ENCODE measurements at regions not wholly inside any gene's neighbourhood (a gene's known extent, or its start where the extent isn't known, plus 50 kb on each side); places are given as distances from the start of the nearest gene placed in this dataset.
"Not testable (repeated sequence)": the region's sequence is repeated elsewhere in the genome, so short reads cannot be mapped to it uniquely, and the experiment has no call there.

GRCh38 chr14:71424941-71425340, 507.3 kb upstream of the RGS6 start:
- DNase-seq (ENCODE audit: low read depth in 3 of 3, low spot score in 1 of 3) = no peak

GRCh38 chr14:71426001-71426400, 506.2 kb upstream of the RGS6 start:
- DNase-seq (ENCODE audit: low read depth in 3 of 3, low spot score in 1 of 3) = no peak

GRCh38 chr14:71429902-71430301, 502.3 kb upstream of the RGS6 start:
- DNase-seq (ENCODE audit: low read depth in 3 of 3, low spot score in 1 of 3) = no peak

GRCh38 chr14:71430321-71430677, 501.9 kb upstream of the RGS6 start:
- no peak for DNase-seq (ENCODE audit: low read depth in 3 of 3, low spot score in 1 of 3)

- DNase-seq (ENCODE audit: low read depth in 3 of 3, low spot score in 1 of 3) = no peak
Observed at GRCh38 chr14:71430678-71431376, 501.4 kb upstream of the RGS6 start.

GRCh38 chr14:71432334-71433110, 499.7 kb upstream of the RGS6 start:
- no peak for DNase-seq (ENCODE audit: low read depth in 3 of 3, low spot score in 1 of 3)

GRCh38 chr14:71433303-71433702, 498.9 kb upstream of the RGS6 start:
- no peak for DNase-seq (ENCODE audit: low read depth in 3 of 3, low spot score in 1 of 3)

GRCh38 chr14:71435641-71436040, 496.6 kb upstream of the RGS6 start:
- not testable (repeated sequence) for DNase-seq (ENCODE audit: low read depth in 3 of 3, low spot score in 1 of 3)

GRCh38 chr14:71437870-71438269, 494.4 kb upstream of the RGS6 start:
- DNase-seq (ENCODE audit: low read depth in 3 of 3, low spot score in 1 of 3) = no peak

GRCh38 chr14:71438684-71439083, 493.5 kb upstream of the RGS6 start:
- DNase-seq (ENCODE audit: low read depth in 3 of 3, low spot score in 1 of 3) = no peak

- no peak for DNase-seq (ENCODE audit: low read depth in 3 of 3, low spot score in 1 of 3)
Observed at GRCh38 chr14:71441126-71441525, 491.1 kb upstream of the RGS6 start.

GRCh38 chr14:71444030-71444822, 488.0 kb upstream of the RGS6 start:
- DNase-seq (ENCODE audit: low read depth in 3 of 3, low spot score in 1 of 3) = no peak

GRCh38 chr14:71448431-71449315, 483.6 kb upstream of the RGS6 start:
- DNase-seq (ENCODE audit: low read depth in 3 of 3, low spot score in 1 of 3) = no peak

GRCh38 chr14:71449316-71450055, 482.7 kb upstream of the RGS6 start:
- DNase-seq (ENCODE audit: low read depth in 3 of 3, low spot score in 1 of 3) = no peak

GRCh38 chr14:71451501-71451900, 480.7 kb upstream of the RGS6 start:
- no peak for DNase-seq (ENCODE audit: low read depth in 3 of 3, low spot score in 1 of 3)

- no peak for DNase-seq (ENCODE audit: low read depth in 3 of 3, low spot score in 1 of 3)
Observed at GRCh38 chr14:71452539-71452938, 479.7 kb upstream of the RGS6 start.

- no peak for DNase-seq (ENCODE audit: low read depth in 3 of 3, low spot score in 1 of 3)
Observed at GRCh38 chr14:71452987-71453386, 479.2 kb upstream of the RGS6 start.

- DNase-seq (ENCODE audit: low read depth in 3 of 3, low spot score in 1 of 3) = no peak
Observed at GRCh38 chr14:71454010-71454409, 478.2 kb upstream of the RGS6 start.

- DNase-seq (ENCODE audit: low read depth in 3 of 3, low spot score in 1 of 3) = no peak
Observed at GRCh38 chr14:71454513-71455332, 477.5 kb upstream of the RGS6 start.
